Kidney (tissue), 13 donors: ENCODE measurements at regions not wholly inside any gene's neighbourhood (a gene's known extent, or its start where the extent isn't known, plus 50 kb on each side); places are given as distances from the start of the nearest gene placed in this dataset.

ENCODE experiments used
- DNase-seq, 5 donors: peaks; one replicate each; pipeline ENCODE4 v3.0.0-alpha.2; 2013 to 2020
- FAIRE-seq: peaks from 2 replicates; lab custom pipeline; 2012; peaks lifted over from hg19 to GRCh38; lab: Jason Lieb, UNC
- H3K27ac ChIP-seq, 2 donors: one replicate each; pipeline ENCODE4 v1.7.0; 2013; ENCODE audit warnings: low read depth in 2 of 2, low read length in 2 of 2, inconsistent platforms in 1 of 2
- H3K27me3 ChIP-seq: one replicate; pipeline ENCODE4 v1.7.1; 2013; ENCODE audit warnings: low read length, inconsistent platforms; ENCODE audit not compliant: control insufficient read depth, insufficient read depth
- H3K36me3 ChIP-seq, 3 donors: one replicate each; pipeline versions ENCODE4 v1.7.0 to v1.7.1; 2013; ENCODE audit warnings: low read length in 3 of 3, control low read depth in 1 of 3, inconsistent platforms in 1 of 3; ENCODE audit not compliant: insufficient read depth in 3 of 3, control insufficient read depth in 2 of 3
- H3K4me1 ChIP-seq, 3 donors: one replicate each; pipeline versions ENCODE4 v1.7.0 to v1.7.1; 2013; ENCODE audit warnings: low read length in 3 of 3, inconsistent platforms in 1 of 3, low read depth in 1 of 3; ENCODE audit not compliant: control insufficient read depth in 2 of 3, insufficient read depth in 2 of 3
- H3K4me3 ChIP-seq, 3 donors: one replicate each; pipeline versions ENCODE4 v1.7.0 to v1.8.1; 2013; ENCODE audit warnings: low read length in 3 of 3, control low read depth in 1 of 3, inconsistent platforms in 1 of 3
- H3K9ac ChIP-seq, 3 donors: one replicate each; pipeline versions ENCODE4 v1.7.0 to v1.7.1; 2013; ENCODE audit warnings: low read length in 3 of 3, control low read depth in 1 of 3, inconsistent platforms in 1 of 3
- H3K9me3 ChIP-seq, 3 donors: one replicate each; pipeline versions ENCODE4 v1.7.0 to v1.7.1; 2013; ENCODE audit warnings: low read length in 3 of 3, control low read depth in 1 of 3, inconsistent platforms in 1 of 3; ENCODE audit not compliant: control insufficient read depth in 2 of 3, insufficient read depth in 1 of 3
- intact Hi-C: fragments of 100-400 bp; cut with DNase I; formaldehyde crosslinking; loops from one replicate; pipeline ENCODE4 v1.11.1; 2022
- TF ChIP-seq, protein P1 (sequence below): IDR thresholded peaks from 3 replicates; pipeline ENCODE4 v1.5.1; 2012; ENCODE audit warnings: mild to moderate bottlenecking, moderate library complexity, borderline replicate concordance; ENCODE audit not compliant: insufficient read depth; ENCODE audit errors: extremely low read depth
- donor health status: control.
- donor health status: control.
- donor health status: control.
- donor health status: control.
- donor health status: control.
- donor health status: DM: yes; HTN: yes; CAD: no.
- donor health status: Normal renal cell carcinoma (clear cell type).

- TF ChIP-seq, protein P1, sequence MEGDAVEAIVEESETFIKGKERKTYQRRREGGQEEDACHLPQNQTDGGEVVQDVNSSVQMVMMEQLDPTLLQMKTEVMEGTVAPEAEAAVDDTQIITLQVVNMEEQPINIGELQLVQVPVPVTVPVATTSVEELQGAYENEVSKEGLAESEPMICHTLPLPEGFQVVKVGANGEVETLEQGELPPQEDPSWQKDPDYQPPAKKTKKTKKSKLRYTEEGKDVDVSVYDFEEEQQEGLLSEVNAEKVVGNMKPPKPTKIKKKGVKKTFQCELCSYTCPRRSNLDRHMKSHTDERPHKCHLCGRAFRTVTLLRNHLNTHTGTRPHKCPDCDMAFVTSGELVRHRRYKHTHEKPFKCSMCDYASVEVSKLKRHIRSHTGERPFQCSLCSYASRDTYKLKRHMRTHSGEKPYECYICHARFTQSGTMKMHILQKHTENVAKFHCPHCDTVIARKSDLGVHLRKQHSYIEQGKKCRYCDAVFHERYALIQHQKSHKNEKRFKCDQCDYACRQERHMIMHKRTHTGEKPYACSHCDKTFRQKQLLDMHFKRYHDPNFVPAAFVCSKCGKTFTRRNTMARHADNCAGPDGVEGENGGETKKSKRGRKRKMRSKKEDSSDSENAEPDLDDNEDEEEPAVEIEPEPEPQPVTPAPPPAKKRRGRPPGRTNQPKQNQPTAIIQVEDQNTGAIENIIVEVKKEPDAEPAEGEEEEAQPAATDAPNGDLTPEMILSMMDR, result no peak
- DNase-seq (no peak), FAIRE-seq (no peak)
- intact Hi-C loops, result no loop called here
- no peak overlapping the region for H3K4me3 ChIP-seq
- H3K9ac ChIP-seq, result no peak overlapping the region
- no peaks in the 10 kb centered on the region for H3K27me3 ChIP-seq
- no peak overlapping the region for H3K27ac ChIP-seq
- H3K9me3 ChIP-seq, result no peaks in the 10 kb centered on the region
- peaks cover 0 to 3% (median 0%) of the 10 kb centered on the region in 3 donors for H3K4me1 ChIP-seq
- no peaks in the 10 kb centered on the region for H3K36me3 ChIP-seq
Measured at GRCh38 chr11:129691142-129691541, 124.5 kb upstream of the TMEM45B start.

DNA sequence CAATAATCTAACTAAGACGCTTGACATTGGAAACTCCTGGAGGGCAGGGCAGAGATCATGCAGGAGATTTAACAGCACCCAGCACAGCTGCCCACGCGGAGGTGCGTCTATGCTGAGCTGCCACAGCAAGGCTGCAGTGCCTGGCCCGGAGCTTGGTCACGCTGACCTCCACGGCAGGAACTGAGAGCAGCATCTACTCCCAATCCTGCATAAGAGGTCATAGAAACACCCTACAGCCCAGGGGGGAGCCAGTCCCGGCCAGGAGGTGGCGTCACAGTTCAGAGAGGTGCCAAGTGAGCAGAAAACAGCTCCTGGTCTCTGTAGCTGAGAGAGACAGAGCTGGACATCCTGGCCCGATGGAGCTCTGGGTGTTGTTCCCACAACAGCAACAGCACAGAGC, 121.1 kb upstream of the TMEM45B start:
- Histone ChIP-seq H3K4me3 (no peak overlapping the region), H3K36me3 (no peaks in the 10 kb centered on the region), H3K27me3 (no peaks in the 10 kb centered on the region), H3K27ac (no peak overlapping the region), H3K9ac (no peak overlapping the region), H3K9me3 (no peaks in the 10 kb centered on the region), H3K4me1 (peaks cover 0 to 3% (median 0%) of the 10 kb centered on the region in 3 donors)
- no peak for DNase-seq
- intact Hi-C loops, result no loop called here
- TF ChIP-seq, protein P1, result no peak
- no peak for FAIRE-seq

GRCh38 chr11:129694966-129695365, 120.7 kb upstream of the TMEM45B start:
- no peak overlapping the region for H3K4me3 ChIP-seq
- no peak for FAIRE-seq
- no peak for DNase-seq

More at GRCh38 chr11:129694966-129695365, 120.7 kb upstream of the TMEM45B start:
- intact Hi-C loops, result no loop called here
- TF ChIP-seq, protein P1, result no peak
- peaks cover 0 to 3% (median 0%) of the 10 kb centered on the region in 3 donors for H3K4me1 ChIP-seq
- no peak overlapping the region for H3K27ac ChIP-seq
- H3K27me3 ChIP-seq, result no peaks in the 10 kb centered on the region
- H3K36me3 ChIP-seq, result no peaks in the 10 kb centered on the region
- no peaks in the 10 kb centered on the region for H3K9me3 ChIP-seq
- H3K9ac ChIP-seq, result no peak overlapping the region
